ENCODE measurements at regions not wholly inside any gene's neighbourhood (a gene's known extent, or its start where the extent isn't known, plus 50 kb on each side); places are given as distances from the start of the nearest gene placed in this dataset.
"Not testable (repeated sequence)": the region's sequence is repeated elsewhere in the genome, so short reads cannot be mapped to it uniquely, and the experiment has no call there.

DNA sequence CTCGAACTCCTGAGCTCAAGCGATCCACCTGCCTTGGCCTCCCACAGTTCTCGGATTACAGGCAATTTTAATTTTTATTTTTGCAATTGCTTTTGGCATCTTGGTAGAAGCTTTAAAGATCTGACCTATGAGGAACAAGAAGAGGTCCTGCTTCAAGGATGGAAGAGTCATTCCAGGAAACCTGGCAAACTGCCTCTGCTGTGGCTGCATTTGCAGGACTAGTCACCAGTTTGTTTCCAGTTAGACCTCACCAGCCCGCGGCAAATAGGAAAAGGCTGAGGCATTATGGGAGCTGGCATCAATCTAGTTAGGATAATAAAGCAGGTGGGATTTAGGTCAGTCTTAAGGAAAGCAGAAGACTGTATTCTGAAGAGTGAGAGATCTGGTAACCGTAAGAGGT lies 51.9 kb upstream of the LAS1L start:
- Histone ChIP-seq H2AFZ (ENCODE audit: low read depth, low read length) (no peak overlapping the region), H3K79me2 (ENCODE audit: control insufficient read depth, insufficient read depth, low read length) (no peaks in the 10 kb centered on the region), H3K4me2 (ENCODE audit: insufficient read depth, low read length) (no peak overlapping the region), H3K27ac (ENCODE audit: insufficient read depth, low read depth, low read length) (no peak overlapping the region), H3K9ac (replicated peaks; ENCODE audit: extremely low read depth, insufficient read depth, low read length) (no peak overlapping the region), H3K4me1 (ENCODE audit: control insufficient read depth, extremely low read depth, insufficient read depth, low read length) (peaks cover 7% of the 10 kb centered on the region), H3K4me3 (replicated peaks in 1 of 3; ENCODE audit: insufficient read depth in 1 of 3, low read depth in 1 of 3, low read length in 3 of 3) (no peak overlapping the region), H3K27me3 (ENCODE audit: control insufficient read depth in 2 of 2, insufficient read depth in 2 of 2, low read length in 2 of 2) (no peaks in the 10 kb centered on the region), H3K9me3 (replicated peaks; ENCODE audit: control insufficient read depth, insufficient read depth, low read length) (no peaks in the 10 kb centered on the region), H3K9me1 (replicated peaks; ENCODE audit: control insufficient read depth, extremely low read depth, insufficient read depth, low read length) (no peaks in the 10 kb centered on the region), H4K20me1 (replicated peaks; ENCODE audit: control insufficient read depth, extremely low read depth, insufficient read depth, low read length) (no peaks in the 10 kb centered on the region), H3K36me3 (ENCODE audit: control insufficient read depth in 2 of 2, extremely low read depth in 1 of 2, insufficient read depth in 2 of 2, low read length in 2 of 2) (no peaks in the 10 kb centered on the region)
- DNase-seq (ENCODE audit: low read depth, low spot score) (no peak), FAIRE-seq (peak; percentile 81)
- no TSS peak for BruUV-seq (replicated peaks)
- dilution Hi-C loops (cut with MboI; ENCODE audit: extremely low pct_ligation_motif_present, low sequenced_read_pairs) (no loop called here), intact Hi-C loops (cut with micrococcal nuclease) (no loop called here)
- CTCF ChIA-PET, result no interaction called here
- POLR2A ChIA-PET, result no interaction called here
- no peak for TF ChIP-seq MYC (IDR thresholded peaks at IDR 0.05; ENCODE audit: low read depth, low read length)

DNA sequence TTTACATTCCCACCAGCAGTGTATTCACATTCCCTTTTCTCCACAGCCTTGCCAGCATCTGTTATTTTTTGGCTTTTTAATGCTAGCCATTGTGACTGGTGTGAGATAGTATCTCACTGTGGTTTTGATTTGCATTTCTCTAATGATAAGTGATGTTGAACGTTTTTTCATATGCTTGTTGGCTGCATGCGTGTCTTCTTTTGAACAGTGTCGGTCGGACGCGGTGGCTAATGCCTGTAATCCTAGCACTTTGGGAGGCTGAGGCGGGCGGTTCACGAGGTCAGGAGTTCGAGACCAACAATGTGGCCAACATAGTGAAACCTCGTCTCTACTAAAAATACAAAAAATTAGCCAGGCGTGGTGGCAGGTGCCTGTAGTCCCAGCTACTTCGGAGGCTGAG lies 50.6 kb upstream of the LAS1L start:
- H3K4me3 ChIP-seq (replicated peaks in 1 of 3; ENCODE audit: insufficient read depth in 1 of 3, low read depth in 1 of 3, low read length in 3 of 3); H3K9ac ChIP-seq (replicated peaks; ENCODE audit: extremely low read depth, insufficient read depth, low read length); H4K20me1 ChIP-seq (replicated peaks; ENCODE audit: control insufficient read depth, extremely low read depth, insufficient read depth, low read length); H3K9me3 ChIP-seq (replicated peaks; ENCODE audit: control insufficient read depth, insufficient read depth, low read length); H3K9me1 ChIP-seq (replicated peaks; ENCODE audit: control insufficient read depth, extremely low read depth, insufficient read depth, low read length); H3K36me3 ChIP-seq (ENCODE audit: control insufficient read depth in 2 of 2, extremely low read depth in 1 of 2, insufficient read depth in 2 of 2, low read length in 2 of 2); BruUV-seq (replicated peaks); H2AFZ ChIP-seq (ENCODE audit: low read depth, low read length); H3K79me2 ChIP-seq (ENCODE audit: control insufficient read depth, insufficient read depth, low read length); H3K4me1 ChIP-seq (ENCODE audit: control insufficient read depth, extremely low read depth, insufficient read depth, low read length); CTCF ChIA-PET; H3K27ac ChIP-seq (ENCODE audit: insufficient read depth, low read depth, low read length); DNase-seq (ENCODE audit: low read depth, low spot score); H3K4me2 ChIP-seq (ENCODE audit: insufficient read depth, low read length); POLR2A ChIA-PET; intact Hi-C loops (cut with micrococcal nuclease); dilution Hi-C loops (cut with MboI; ENCODE audit: extremely low pct_ligation_motif_present, low sequenced_read_pairs); H3K27me3 ChIP-seq (ENCODE audit: control insufficient read depth in 2 of 2, insufficient read depth in 2 of 2, low read length in 2 of 2): not testable (repeated sequence)
- FAIRE-seq, result peak; percentile 62
